Liver (tissue), 8 donors: ENCODE measurements at regions not wholly inside any gene's neighbourhood (a gene's known extent, or its start where the extent isn't known, plus 50 kb on each side); places are given as distances from the start of the nearest gene placed in this dataset.

ENCODE experiments used
- DNase-seq: peaks from one replicate; pipeline ENCODE4 v3.0.0-alpha.2; 2017; ENCODE audit warnings: low spot score
- H3K27ac ChIP-seq, 2 donors: one replicate each; pipeline ENCODE4 v1.7.0; 2013; ENCODE audit warnings: inconsistent platforms in 2 of 2, low read length in 2 of 2, control low read depth in 1 of 2, low read depth in 1 of 2, mild to moderate bottlenecking in 1 of 2
- H3K27me3 ChIP-seq, 4 donors: one replicate each; pipeline versions ENCODE4 v1.6.1 to v1.7.0; 2013; ENCODE audit warnings: low read length in 3 of 4, inconsistent platforms in 1 of 4, mild to moderate bottlenecking in 1 of 4, moderate library complexity in 1 of 4; ENCODE audit not compliant: control insufficient read depth in 4 of 4, insufficient read depth in 4 of 4
- H3K36me3 ChIP-seq, 4 donors: one replicate each; pipeline versions ENCODE4 v1.6.1 to v1.7.0; 2013; ENCODE audit warnings: low read length in 3 of 4, mild to moderate bottlenecking in 3 of 4, low read depth in 1 of 4, moderate library complexity in 1 of 4; ENCODE audit not compliant: control insufficient read depth in 4 of 4, insufficient read depth in 3 of 4
- H3K4me1 ChIP-seq, 4 donors: one replicate each; pipeline versions ENCODE4 v1.6.1 to v1.7.0; 2013; ENCODE audit warnings: low read length in 3 of 4, mild to moderate bottlenecking in 3 of 4, moderate library complexity in 1 of 4; ENCODE audit not compliant: control insufficient read depth in 4 of 4, insufficient read depth in 4 of 4
- H3K4me3 ChIP-seq, 3 donors: one replicate each; pipeline versions ENCODE4 v1.6.1 to v1.7.0; 2013; ENCODE audit warnings: low read length in 3 of 3, control low read depth in 1 of 3, low read depth in 1 of 3, mild to moderate bottlenecking in 1 of 3
- H3K9ac ChIP-seq, 2 donors: one replicate each; pipeline ENCODE4 v1.7.0; 2013; ENCODE audit warnings: low read length in 2 of 2, mild to moderate bottlenecking in 2 of 2, moderate library complexity in 2 of 2, control low read depth in 1 of 2, low read depth in 1 of 2
- H3K9me3 ChIP-seq, 4 donors: one replicate each; pipeline versions ENCODE4 v1.6.1 to v1.7.0; 2013; ENCODE audit warnings: low read length in 3 of 4; ENCODE audit not compliant: control insufficient read depth in 4 of 4
- EGR1 ChIP-seq, 2 donors: IDR thresholded peaks; 2 replicates each; pipeline ENCODE4 v1.6.1; 2016 to 2018; ENCODE audit warnings: antibody characterized with exemption in 2 of 2, low read depth in 2 of 2
- GABPA ChIP-seq, 2 donors: IDR thresholded peaks in 1 of 2; conservative IDR thresholded peaks in 1 of 2; 2 replicates each; pipeline ENCODE4 v1.6.1; 2016; ENCODE audit warnings: antibody characterized with exemption in 2 of 2, mild to moderate bottlenecking in 1 of 2, moderate library complexity in 1 of 2
- HNF4A ChIP-seq, 2 donors: conservative IDR thresholded peaks; 2 replicates each; pipeline ENCODE4 v1.6.1; 2016; ENCODE audit warnings: antibody characterized with exemption in 2 of 2, mild to moderate bottlenecking in 2 of 2
- HNF4G ChIP-seq: IDR thresholded peaks from 2 replicates; pipeline ENCODE4 v1.6.1; 2016; ENCODE audit warnings: antibody characterized with exemption
- JUND ChIP-seq, 2 donors: IDR thresholded peaks; 2 replicates each; pipeline ENCODE4 v1.6.1; 2016; ENCODE audit warnings: antibody characterized with exemption in 2 of 2
- NR2F2 ChIP-seq: IDR thresholded peaks from 2 replicates; pipeline ENCODE4 v1.6.1; 2016; ENCODE audit warnings: antibody characterized with exemption
- SP1 ChIP-seq: IDR thresholded peaks from 2 replicates; pipeline ENCODE4 v1.6.1; 2018; ENCODE audit warnings: antibody characterized with exemption, mild to moderate bottlenecking
- TAF1 ChIP-seq: conservative IDR thresholded peaks from 2 replicates; pipeline ENCODE4 v1.6.1; 2016; ENCODE audit warnings: antibody characterized with exemption, mild to moderate bottlenecking
- YY1 ChIP-seq: IDR thresholded peaks from 2 replicates; pipeline ENCODE4 v1.6.1; 2016; ENCODE audit warnings: antibody characterized with exemption, mild to moderate bottlenecking
- WGBS: extraction: QIAGEN DNeasy Blood & Tissue Kit; methylation state at CpG from one replicate; pipeline ENCODE4 v1.1.7; 2013; 5-methylcytosine and 5-hydroxymethylcytosine counted together
- TF ChIP-seq, protein P1 (sequence below): IDR thresholded peaks from 2 replicates; pipeline ENCODE4 v1.6.1; 2016; ENCODE audit warnings: antibody characterized with exemption
- TF ChIP-seq, protein P2 (sequence below): IDR thresholded peaks from 2 replicates; pipeline ENCODE4 v1.6.1; 2016; ENCODE audit warnings: antibody characterized with exemption
- TF ChIP-seq, protein P3 (sequence below): IDR thresholded peaks from 2 replicates; pipeline ENCODE4 v1.6.1; 2016; ENCODE audit warnings: antibody characterized with exemption, mild to moderate bottlenecking
- TF ChIP-seq, protein P4 (sequence below): fragments of 150-350 bp; IDR thresholded peaks from 2 replicates; pipeline ENCODE4 v1.5.1; 2017; ENCODE audit warnings: improper control_type of control experiment, low read depth, low read length; ENCODE audit not compliant: missing input control
- TF ChIP-seq, protein P5 (sequence below): IDR thresholded peaks from 2 replicates; pipeline ENCODE4 v1.6.1; 2016; ENCODE audit warnings: antibody characterized with exemption
- donor health status: healthy.
- donor health status: healthy.
- donor health status: healthy.
- donor health status: healthy.
- donor health status: healthy.

DNA sequence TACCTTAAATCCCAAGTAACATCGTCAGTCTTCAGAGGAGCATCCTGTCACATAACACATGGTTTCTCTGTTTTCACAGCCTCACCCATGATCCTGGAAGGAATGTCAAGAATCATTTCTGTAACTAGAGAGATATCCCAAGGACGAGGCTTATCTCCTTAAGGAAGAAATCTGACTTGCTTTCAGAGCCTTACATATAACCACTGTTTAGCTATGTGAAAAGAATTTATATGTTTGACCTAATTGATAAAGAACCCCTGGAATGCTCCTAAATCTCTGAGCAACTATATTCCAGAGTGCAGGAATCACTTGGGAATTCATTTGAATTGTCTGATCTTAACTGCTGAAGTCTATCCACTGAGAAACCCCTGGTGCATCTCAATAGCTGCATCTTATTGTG lies 243.1 kb downstream of the ALDH8A1 start:
- WGBS: 69% methylated on average over 2 of the region's 2 CpGs
- TF ChIP-seq HNF4G: no peak
- TF ChIP-seq, protein P1, sequence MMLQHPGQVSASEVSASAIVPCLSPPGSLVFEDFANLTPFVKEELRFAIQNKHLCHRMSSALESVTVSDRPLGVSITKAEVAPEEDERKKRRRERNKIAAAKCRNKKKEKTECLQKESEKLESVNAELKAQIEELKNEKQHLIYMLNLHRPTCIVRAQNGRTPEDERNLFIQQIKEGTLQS: no peak
- TF ChIP-seq JUND (IDR thresholded peaks at IDR 0.05): no peak
- TF ChIP-seq, protein P2, sequence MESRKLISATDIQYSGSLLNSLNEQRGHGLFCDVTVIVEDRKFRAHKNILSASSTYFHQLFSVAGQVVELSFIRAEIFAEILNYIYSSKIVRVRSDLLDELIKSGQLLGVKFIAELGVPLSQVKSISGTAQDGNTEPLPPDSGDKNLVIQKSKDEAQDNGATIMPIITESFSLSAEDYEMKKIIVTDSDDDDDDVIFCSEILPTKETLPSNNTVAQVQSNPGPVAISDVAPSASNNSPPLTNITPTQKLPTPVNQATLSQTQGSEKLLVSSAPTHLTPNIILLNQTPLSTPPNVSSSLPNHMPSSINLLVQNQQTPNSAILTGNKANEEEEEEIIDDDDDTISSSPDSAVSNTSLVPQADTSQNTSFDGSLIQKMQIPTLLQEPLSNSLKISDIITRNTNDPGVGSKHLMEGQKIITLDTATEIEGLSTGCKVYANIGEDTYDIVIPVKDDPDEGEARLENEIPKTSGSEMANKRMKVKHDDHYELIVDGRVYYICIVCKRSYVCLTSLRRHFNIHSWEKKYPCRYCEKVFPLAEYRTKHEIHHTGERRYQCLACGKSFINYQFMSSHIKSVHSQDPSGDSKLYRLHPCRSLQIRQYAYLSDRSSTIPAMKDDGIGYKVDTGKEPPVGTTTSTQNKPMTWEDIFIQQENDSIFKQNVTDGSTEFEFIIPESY: no peak
- TF ChIP-seq SP1: no peak
- TF ChIP-seq GABPA (IDR thresholded peaks at IDR 0.05 in 1 of 2, conservative IDR thresholded peaks at IDR 0.05 in 1 of 2): no peak
- TF ChIP-seq EGR1 (IDR thresholded peaks at IDR 0.05; ENCODE audit: low read depth in 2 of 2): no peak
- TF ChIP-seq, protein P3, sequence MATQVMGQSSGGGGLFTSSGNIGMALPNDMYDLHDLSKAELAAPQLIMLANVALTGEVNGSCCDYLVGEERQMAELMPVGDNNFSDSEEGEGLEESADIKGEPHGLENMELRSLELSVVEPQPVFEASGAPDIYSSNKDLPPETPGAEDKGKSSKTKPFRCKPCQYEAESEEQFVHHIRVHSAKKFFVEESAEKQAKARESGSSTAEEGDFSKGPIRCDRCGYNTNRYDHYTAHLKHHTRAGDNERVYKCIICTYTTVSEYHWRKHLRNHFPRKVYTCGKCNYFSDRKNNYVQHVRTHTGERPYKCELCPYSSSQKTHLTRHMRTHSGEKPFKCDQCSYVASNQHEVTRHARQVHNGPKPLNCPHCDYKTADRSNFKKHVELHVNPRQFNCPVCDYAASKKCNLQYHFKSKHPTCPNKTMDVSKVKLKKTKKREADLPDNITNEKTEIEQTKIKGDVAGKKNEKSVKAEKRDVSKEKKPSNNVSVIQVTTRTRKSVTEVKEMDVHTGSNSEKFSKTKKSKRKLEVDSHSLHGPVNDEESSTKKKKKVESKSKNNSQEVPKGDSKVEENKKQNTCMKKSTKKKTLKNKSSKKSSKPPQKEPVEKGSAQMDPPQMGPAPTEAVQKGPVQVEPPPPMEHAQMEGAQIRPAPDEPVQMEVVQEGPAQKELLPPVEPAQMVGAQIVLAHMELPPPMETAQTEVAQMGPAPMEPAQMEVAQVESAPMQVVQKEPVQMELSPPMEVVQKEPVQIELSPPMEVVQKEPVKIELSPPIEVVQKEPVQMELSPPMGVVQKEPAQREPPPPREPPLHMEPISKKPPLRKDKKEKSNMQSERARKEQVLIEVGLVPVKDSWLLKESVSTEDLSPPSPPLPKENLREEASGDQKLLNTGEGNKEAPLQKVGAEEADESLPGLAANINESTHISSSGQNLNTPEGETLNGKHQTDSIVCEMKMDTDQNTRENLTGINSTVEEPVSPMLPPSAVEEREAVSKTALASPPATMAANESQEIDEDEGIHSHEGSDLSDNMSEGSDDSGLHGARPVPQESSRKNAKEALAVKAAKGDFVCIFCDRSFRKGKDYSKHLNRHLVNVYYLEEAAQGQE: no peak
- TF ChIP-seq, protein P4, sequence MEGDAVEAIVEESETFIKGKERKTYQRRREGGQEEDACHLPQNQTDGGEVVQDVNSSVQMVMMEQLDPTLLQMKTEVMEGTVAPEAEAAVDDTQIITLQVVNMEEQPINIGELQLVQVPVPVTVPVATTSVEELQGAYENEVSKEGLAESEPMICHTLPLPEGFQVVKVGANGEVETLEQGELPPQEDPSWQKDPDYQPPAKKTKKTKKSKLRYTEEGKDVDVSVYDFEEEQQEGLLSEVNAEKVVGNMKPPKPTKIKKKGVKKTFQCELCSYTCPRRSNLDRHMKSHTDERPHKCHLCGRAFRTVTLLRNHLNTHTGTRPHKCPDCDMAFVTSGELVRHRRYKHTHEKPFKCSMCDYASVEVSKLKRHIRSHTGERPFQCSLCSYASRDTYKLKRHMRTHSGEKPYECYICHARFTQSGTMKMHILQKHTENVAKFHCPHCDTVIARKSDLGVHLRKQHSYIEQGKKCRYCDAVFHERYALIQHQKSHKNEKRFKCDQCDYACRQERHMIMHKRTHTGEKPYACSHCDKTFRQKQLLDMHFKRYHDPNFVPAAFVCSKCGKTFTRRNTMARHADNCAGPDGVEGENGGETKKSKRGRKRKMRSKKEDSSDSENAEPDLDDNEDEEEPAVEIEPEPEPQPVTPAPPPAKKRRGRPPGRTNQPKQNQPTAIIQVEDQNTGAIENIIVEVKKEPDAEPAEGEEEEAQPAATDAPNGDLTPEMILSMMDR: no peak
- TF ChIP-seq NR2F2: no peak
- no peak overlapping the region for H3K9ac ChIP-seq
- H3K9me3 ChIP-seq: no peaks in the 10 kb centered on the region
- H3K27ac ChIP-seq: no peak overlapping the region
- no peaks in the 10 kb centered on the region for H3K27me3 ChIP-seq
- peaks cover 0 to 10% (median 4%) of the 10 kb centered on the region in 4 donors for H3K4me1 ChIP-seq
- no peaks in the 10 kb centered on the region for H3K36me3 ChIP-seq
- no peak overlapping the region for H3K4me3 ChIP-seq
- DNase-seq: no peak

DNA sequence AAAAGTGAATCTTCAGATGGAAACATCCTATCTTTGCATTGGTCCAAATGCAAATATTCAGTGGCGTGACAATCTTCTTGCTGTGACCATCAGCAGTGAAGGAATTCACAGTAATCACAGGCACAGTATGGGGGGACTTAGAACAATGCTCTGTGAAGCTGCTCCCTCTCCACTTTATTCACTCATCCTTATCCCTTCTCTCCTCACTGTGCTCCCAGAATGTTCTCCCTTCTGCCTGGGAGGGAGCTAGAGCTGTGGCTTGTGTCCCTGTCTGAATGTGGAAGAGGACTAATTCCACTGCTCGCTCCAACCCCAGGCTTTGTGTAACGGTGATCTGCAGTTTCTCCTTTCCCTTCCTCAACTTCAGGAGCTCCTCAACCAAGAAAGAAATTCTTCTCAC lies 243.7 kb downstream of the ALDH8A1 start:
- no peaks in the 10 kb centered on the region for H3K27me3 ChIP-seq
- no peaks in the 10 kb centered on the region for H3K9me3 ChIP-seq
- no peak for DNase-seq
- no peaks in the 10 kb centered on the region for H3K36me3 ChIP-seq
- H3K27ac ChIP-seq: no peak overlapping the region
- WGBS: 89% methylated on average over 3 of the region's 3 CpGs
- peaks cover 0 to 10% (median 4%) of the 10 kb centered on the region in 4 donors for H3K4me1 ChIP-seq
- H3K4me3 ChIP-seq: no peak overlapping the region
- no peak overlapping the region for H3K9ac ChIP-seq
- TF ChIP-seq GABPA (IDR thresholded peaks at IDR 0.05 in 1 of 2, conservative IDR thresholded peaks at IDR 0.05 in 1 of 2): no peak
- no peak for TF ChIP-seq TAF1
- no peak for TF ChIP-seq HNF4A (conservative IDR thresholded peaks at IDR 0.05)
- TF ChIP-seq, protein P5, sequence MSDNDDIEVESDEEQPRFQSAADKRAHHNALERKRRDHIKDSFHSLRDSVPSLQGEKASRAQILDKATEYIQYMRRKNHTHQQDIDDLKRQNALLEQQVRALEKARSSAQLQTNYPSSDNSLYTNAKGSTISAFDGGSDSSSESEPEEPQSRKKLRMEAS: no peak
- no peak for TF ChIP-seq JUND (IDR thresholded peaks at IDR 0.05)
- no peak for TF ChIP-seq YY1
- TF ChIP-seq, protein P4: no peak
